Endothelial cell (in vitro differentiated cells): ENCODE measurements at regions not wholly inside any gene's neighbourhood (a gene's known extent, or its start where the extent isn't known, plus 50 kb on each side); places are given as distances from the start of the nearest gene placed in this dataset.

ENCODE experiments used
- DNase-seq: peaks from one replicate; pipeline ENCODE4 v3.0.0; 2021; ENCODE audit warnings: low spot score
- H3K27ac Mint-ChIP-seq: one replicate; pipeline ENCODE4 v1.8.0; 2021; ENCODE audit warnings: mixed read lengths, inconsistent platforms; ENCODE audit not compliant: unreplicated experiment
- H3K27me3 Mint-ChIP-seq: one replicate; pipeline ENCODE4 v1.8.0; 2021; ENCODE audit warnings: mild to moderate bottlenecking, moderate library complexity, mixed read lengths, inconsistent platforms; ENCODE audit not compliant: unreplicated experiment
- H3K36me3 Mint-ChIP-seq: one replicate; pipeline ENCODE4 v1.8.0; 2021; ENCODE audit warnings: mild to moderate bottlenecking, low read depth, mixed read lengths, inconsistent platforms; ENCODE audit not compliant: unreplicated experiment
- H3K4me1 Mint-ChIP-seq: one replicate; pipeline ENCODE4 v1.8.0; 2021; ENCODE audit warnings: mild to moderate bottlenecking, mixed read lengths, inconsistent platforms; ENCODE audit not compliant: unreplicated experiment
- H3K4me3 Mint-ChIP-seq: one replicate; pipeline ENCODE4 v1.8.0; 2021; ENCODE audit warnings: mild to moderate bottlenecking, mixed read lengths, inconsistent platforms; ENCODE audit not compliant: unreplicated experiment
- H3K9me3 Mint-ChIP-seq: one replicate; pipeline ENCODE4 v1.8.0; 2021; ENCODE audit warnings: mixed read lengths, inconsistent platforms; ENCODE audit not compliant: unreplicated experiment
- CTCF ChIP-seq: fragments of 200-600 bp; sonication (generic); IDR thresholded peaks from one replicate; pipeline ENCODE4 v1.5.0; 2021; ENCODE audit warnings: antibody characterized with exemption; ENCODE audit not compliant: unreplicated experiment

DNA sequence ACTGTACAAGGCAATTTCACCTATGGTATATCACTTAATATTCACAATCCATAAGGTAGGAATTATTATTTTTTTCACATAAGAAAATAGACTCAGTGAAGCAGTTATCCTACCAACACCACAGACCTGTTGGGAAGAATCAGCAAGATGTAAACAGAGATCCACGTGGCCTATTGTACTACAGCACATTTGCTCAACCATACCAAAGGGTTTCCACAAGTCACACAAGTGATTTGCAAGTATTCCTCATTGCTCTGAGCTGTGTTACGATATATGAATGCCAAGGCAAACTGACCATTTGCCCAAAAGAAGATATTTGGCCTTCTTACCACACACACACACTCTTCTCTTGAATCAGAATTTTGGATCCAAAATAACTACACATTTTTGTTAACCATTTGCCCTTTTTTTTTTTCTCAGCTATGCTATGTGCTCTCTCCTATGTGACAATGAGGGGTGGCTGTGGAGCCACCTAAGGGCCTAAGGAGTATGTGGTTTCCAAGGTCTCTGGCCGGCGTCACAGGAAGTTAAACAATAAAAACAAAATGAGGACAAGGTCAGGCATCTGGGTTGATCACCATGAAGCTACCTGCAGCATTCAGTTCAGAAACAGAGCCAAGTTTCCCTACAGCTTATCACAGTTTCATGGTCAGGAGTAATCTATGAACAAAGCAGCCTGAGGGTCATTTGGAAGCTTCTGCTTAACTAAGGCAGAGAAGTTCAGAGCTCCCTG is 171.0 kb upstream of the FREM1 start:
- no peak for TF ChIP-seq CTCF
- Mint-ChIP-seq H3K27ac (no peak overlapping the region), H3K4me3 (no peak overlapping the region), H3K4me1 (no peaks in the 10 kb centered on the region), H3K27me3 (peaks cover 1% of the 10 kb centered on the region), H3K9me3 (no peaks in the 10 kb centered on the region), H3K36me3 (no peaks in the 10 kb centered on the region)
- DNase-seq = no peak

- DNase-seq = no peak
- TF ChIP-seq CTCF = no peak
- Mint-ChIP-seq H3K4me1 (no peaks in the 10 kb centered on the region), H3K27ac (no peak overlapping the region), H3K27me3 (peaks cover 1% of the 10 kb centered on the region), H3K4me3 (no peak overlapping the region), H3K36me3 (no peaks in the 10 kb centered on the region), H3K9me3 (no peaks in the 10 kb centered on the region)
Observed at GRCh38 chr9:15080401-15080800, 170.2 kb upstream of the FREM1 start.

GRCh38 chr9:15079989-15080388 is 169.8 kb upstream of the FREM1 start:
- no peak for TF ChIP-seq CTCF
- Mint-ChIP-seq H3K4me1 (no peaks in the 10 kb centered on the region), H3K36me3 (no peaks in the 10 kb centered on the region), H3K9me3 (no peaks in the 10 kb centered on the region), H3K27me3 (peaks cover 1% of the 10 kb centered on the region), H3K4me3 (no peak overlapping the region), H3K27ac (no peak overlapping the region)
- no peak for DNase-seq

DNA sequence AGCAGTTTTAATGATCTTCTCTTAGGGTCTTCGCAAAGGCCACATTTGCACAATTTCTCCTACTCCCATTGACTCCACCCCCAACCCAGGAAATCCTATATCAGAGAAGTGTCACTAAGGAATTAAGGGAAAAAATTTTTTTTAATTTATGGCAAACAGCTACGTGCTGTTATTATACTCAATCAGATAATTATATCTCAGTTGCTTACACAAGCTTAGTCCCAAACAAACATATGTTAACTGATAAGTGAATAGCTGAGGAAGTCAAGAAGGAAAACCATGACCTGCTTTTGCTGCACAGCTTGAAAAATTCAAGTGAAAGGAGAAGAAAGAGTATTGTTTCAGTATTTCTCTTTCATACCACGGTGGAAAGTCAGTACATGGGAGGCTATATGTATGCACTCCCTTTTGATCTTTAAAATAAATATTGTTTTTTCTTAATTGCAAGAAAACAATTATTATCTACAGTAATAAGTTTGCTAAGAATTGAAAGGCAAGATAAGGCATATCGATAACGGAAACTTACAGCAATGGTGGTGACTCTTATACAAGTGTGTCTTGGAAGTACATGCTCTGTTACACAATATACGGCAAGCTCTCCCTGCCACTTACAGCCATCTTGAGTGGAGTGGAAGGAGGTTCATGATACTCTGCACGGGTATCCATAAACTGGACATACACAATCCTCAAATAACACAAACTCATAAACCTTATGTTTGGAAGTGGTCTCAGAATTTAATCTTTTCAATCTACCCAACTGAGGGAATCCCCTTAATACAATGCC is 167.9 kb upstream of the FREM1 start:
- no peaks in the 10 kb centered on the region for H3K9me3 Mint-ChIP-seq
- H3K27me3 Mint-ChIP-seq = peaks cover 1% of the 10 kb centered on the region
- no peak overlapping the region for H3K4me3 Mint-ChIP-seq
- no peaks in the 10 kb centered on the region for H3K36me3 Mint-ChIP-seq
- no peak for DNase-seq
- no peak for TF ChIP-seq CTCF
- no peak overlapping the region for H3K27ac Mint-ChIP-seq
- H3K4me1 Mint-ChIP-seq = no peaks in the 10 kb centered on the region

- Mint-ChIP-seq H3K9me3 (no peaks in the 10 kb centered on the region), H3K36me3 (no peaks in the 10 kb centered on the region), H3K4me3 (no peak overlapping the region), H3K27me3 (peaks cover 1% of the 10 kb centered on the region), H3K4me1 (no peaks in the 10 kb centered on the region), H3K27ac (no peak overlapping the region)
- TF ChIP-seq CTCF = no peak
- no peak for DNase-seq
Observed at GRCh38 chr9:15073620-15074019, 163.4 kb upstream of the FREM1 start.
